Astrocyte of the spinal cord (primary cell): ENCODE measurements at regions not wholly inside any gene's neighbourhood (a gene's known extent, or its start where the extent isn't known, plus 50 kb on each side); places are given as distances from the start of the nearest gene placed in this dataset.

Experiments
- DNase-seq: peaks from one replicate; pipeline ENCODE4 v3.0.0; 2011; ENCODE audit warnings: low read depth, low spot score
- H3K4me3 ChIP-seq: 2 replicates; pipeline ENCODE4 v1.5.1; 2011; ENCODE audit warnings: low read depth, mild to moderate bottlenecking, low read length, moderate library complexity
- CTCF ChIP-seq: IDR thresholded peaks from 2 replicates; pipeline ENCODE4 v1.5.1; 2012; ENCODE audit warnings: low read depth, mild to moderate bottlenecking, low read length, inconsistent platforms
- in situ Hi-C: cut with HindIII; loops from 2 replicates; pipeline ENCODE4 v1.10.0; 2017; ENCODE audit warnings: low sequenced_read_pairs

GRCh38 chr2:144014103-144014502 is 505.8 kb downstream of the ZEB2 start:
- in situ Hi-C loops, result no loop called here
- TF ChIP-seq CTCF, result no peak
- peak; percentile 3 for DNase-seq
- H3K4me3 ChIP-seq, result no peak overlapping the region

- in situ Hi-C loops, result no loop called here
- TF ChIP-seq CTCF, result no peak
- DNase-seq, result no peak
- H3K4me3 ChIP-seq, result no peak overlapping the region
Observed at GRCh38 chr2:144012304-144012703, 507.6 kb downstream of the ZEB2 start.

GRCh38 chr2:144011553-144011952 is 508.4 kb downstream of the ZEB2 start:
- H3K4me3 ChIP-seq, result no peak overlapping the region
- in situ Hi-C loops, result no loop called here
- TF ChIP-seq CTCF, result no peak
- DNase-seq, result no peak

- H3K4me3 ChIP-seq, result no peak overlapping the region
- no peak for TF ChIP-seq CTCF
- in situ Hi-C loops, result no loop called here
- no peak for DNase-seq
Observed at GRCh38 chr2:144011098-144011497, 508.8 kb downstream of the ZEB2 start.

GRCh38 chr2:144010096-144010836 is 509.7 kb downstream of the ZEB2 start:
- in situ Hi-C loops, result no loop called here
- DNase-seq, result no peak
- no peak for TF ChIP-seq CTCF
- H3K4me3 ChIP-seq, result no peak overlapping the region

GRCh38 chr2:144006139-144006538 is 513.8 kb downstream of the ZEB2 start:
- no peak for TF ChIP-seq CTCF
- DNase-seq, result no peak
- no peak overlapping the region for H3K4me3 ChIP-seq
- in situ Hi-C loops, result no loop called here

- DNase-seq, result no peak
- no peak for TF ChIP-seq CTCF
- in situ Hi-C loops, result no loop called here
- H3K4me3 ChIP-seq, result no peak overlapping the region
Observed at GRCh38 chr2:144004742-144005141, 515.2 kb downstream of the ZEB2 start.
